H1 (cell line): ENCODE measurements at regions not wholly inside any gene's neighbourhood (a gene's known extent, or its start where the extent isn't known, plus 50 kb on each side); places are given as distances from the start of the nearest gene placed in this dataset.

ENCODE experiments used
- CTCF ChIA-PET: fragments of 300-600 bp; sonication (Branson Sonifier 250); formaldehyde crosslinking; loops from one replicate; lab custom pipeline; 2021; ENCODE audit not compliant: partially characterized antibody; lab: Charles Lee
- POLR2A ChIA-PET: fragments of 300-600 bp; sonication (Branson Sonifier 250); formaldehyde crosslinking; loops from one replicate; lab custom pipeline; 2021; ENCODE audit warnings: inconsistent platforms; ENCODE audit not compliant: partially characterized antibody; lab: Charles Lee
- DNase-seq, 2 experiments: peaks; one replicate each; pipeline versions ENCODE4 v3.0.0 to v3.0.0-alpha.2; 2010 to 2022; ENCODE audit warnings: low spot score in 2 of 2, low read depth in 1 of 2, mixed read lengths in 1 of 2
- FAIRE-seq: peaks from 2 replicates; lab custom pipeline; 2011; peaks lifted over from hg19 to GRCh38; lab: Jason Lieb, UNC
- H2AFZ ChIP-seq: 2 replicates; pipeline ENCODE4 v1.8.1; 2012; ENCODE audit warnings: low read length, inconsistent platforms
- H2AK5ac ChIP-seq: 2 replicates; pipeline ENCODE4 v1.6.1; 2013; ENCODE audit warnings: low read depth, low read length
- H2BK120ac ChIP-seq: replicated peaks from 2 replicates; pipeline ENCODE3; 2013; ENCODE audit warnings: low read depth, low read length, inconsistent platforms
- H2BK12ac ChIP-seq: 2 replicates; pipeline ENCODE4 v1.6.1; 2013; ENCODE audit warnings: low read depth, low read length
- H2BK15ac ChIP-seq: 2 replicates; pipeline ENCODE4 v1.6.1; 2013; ENCODE audit warnings: low read length
- H2BK20ac ChIP-seq: 2 replicates; pipeline ENCODE4 v1.6.1; 2013; ENCODE audit warnings: low read length
- H2BK5ac ChIP-seq: 2 replicates; pipeline ENCODE4 v1.6.1; 2013; ENCODE audit warnings: low read depth, low read length
- H3K14ac ChIP-seq: 2 replicates; pipeline ENCODE4 v1.6.1; 2013; ENCODE audit warnings: inconsistent platforms; ENCODE audit not compliant: insufficient read length
- H3K18ac ChIP-seq: 2 replicates; pipeline ENCODE4 v1.6.1; 2013; ENCODE audit warnings: low read length; ENCODE audit errors: extremely low read depth
- H3K23ac ChIP-seq: 2 replicates; pipeline ENCODE4 v1.6.1; 2013; ENCODE audit warnings: inconsistent platforms; ENCODE audit not compliant: insufficient read length
- H3K23me2 ChIP-seq: 2 replicates; pipeline ENCODE4 v1.6.1; 2013; ENCODE audit warnings: low read depth, low read length
- H3K27ac ChIP-seq: 2 replicates; pipeline ENCODE4 v1.6.1; 2011; ENCODE audit warnings: low read depth, low read length, inconsistent platforms
- H3K27me3 ChIP-seq, 4 experiments: replicated peaks in 1 of 4; 1 replicate in 1 of 4; 2 replicates in 3 of 4; pipeline versions ENCODE4 v1.6.1 to v1.8.1; 2011 to 2013; ENCODE audit warnings: low read length in 3 of 4, mild to moderate bottlenecking in 3 of 4, inconsistent platforms in 2 of 4, mixed read lengths in 2 of 4, moderate library complexity in 1 of 4; ENCODE audit not compliant: control insufficient read depth in 3 of 4, insufficient read depth in 3 of 4; ENCODE audit errors: extremely low read depth in 1 of 4
- H3K36me3 ChIP-seq, 4 experiments: 2 replicates each; pipeline versions ENCODE4 v1.6.1 to v1.8.1; 2011 to 2013; ENCODE audit warnings: mild to moderate bottlenecking in 4 of 4, low read length in 3 of 4, moderate library complexity in 2 of 4, control low read depth in 1 of 4, inconsistent platforms in 1 of 4; ENCODE audit not compliant: insufficient read depth in 4 of 4, control insufficient read depth in 2 of 4
- H3K4ac ChIP-seq: replicated peaks from 2 replicates; pipeline ENCODE3; 2013; ENCODE audit warnings: low read length, low read depth, mixed read lengths, inconsistent platforms; ENCODE audit not compliant: insufficient read length
- H3K4me1 ChIP-seq, 4 experiments: replicated peaks in 1 of 4; 1 replicate in 1 of 4; 2 replicates in 3 of 4; pipeline versions ENCODE4 v1.6.1 to v1.8.1; 2011 to 2013; ENCODE audit warnings: low read length in 3 of 4, inconsistent platforms in 2 of 4, mixed read lengths in 1 of 4; ENCODE audit not compliant: insufficient read depth in 4 of 4, control insufficient read depth in 3 of 4
- H3K4me2 ChIP-seq, 2 experiments: 2 replicates each; pipeline versions ENCODE4 v1.6.1 to v1.8.1; 2011 to 2013; ENCODE audit warnings: low read depth in 2 of 2, low read length in 2 of 2, control low read depth in 1 of 2, inconsistent platforms in 1 of 2, mild to moderate bottlenecking in 1 of 2; ENCODE audit not compliant: insufficient read depth in 1 of 2
- H3K4me3 ChIP-seq, 4 experiments: fragments of 200-600, 300-600 bp in 1 of 4; sonication (generic), shearing (Covaris generic), sonication (Bioruptor Twin) in 1 of 4; 2 replicates each; pipeline versions ENCODE4 v1.5.1 to v1.8.1; 2011 to 2016; ENCODE audit warnings: low read length in 4 of 4, low read depth in 3 of 4, control low read depth in 2 of 4, inconsistent platforms in 2 of 4, mild to moderate bottlenecking in 2 of 4, mixed read lengths in 1 of 4, moderate library complexity in 1 of 4; ENCODE audit not compliant: insufficient read depth in 2 of 4; ENCODE audit errors: extremely low read depth in 1 of 4
- H3K56ac ChIP-seq: replicated peaks from 2 replicates; pipeline ENCODE3; 2013; ENCODE audit warnings: low read depth, mild to moderate bottlenecking, mixed read lengths, low read length, inconsistent platforms; ENCODE audit not compliant: insufficient read length
- H3K79me1 ChIP-seq: 2 replicates; pipeline ENCODE4 v1.6.1; 2013; ENCODE audit warnings: low read depth, low read length, control low read depth
- H3K79me2 ChIP-seq, 2 experiments: 2 replicates each; pipeline versions ENCODE4 v1.6.1 to v1.8.1; 2012 to 2013; ENCODE audit warnings: low read length in 2 of 2, mild to moderate bottlenecking in 2 of 2, inconsistent platforms in 1 of 2; ENCODE audit not compliant: insufficient read depth in 2 of 2, control insufficient read depth in 1 of 2
- H3K9ac ChIP-seq, 4 experiments: replicated peaks in 1 of 4; 1 replicate in 1 of 4; 2 replicates in 3 of 4; pipeline versions ENCODE4 v1.6.1 to v1.8.1; 2011 to 2013; ENCODE audit warnings: low read depth in 3 of 4, low read length in 3 of 4, control low read depth in 2 of 4, mild to moderate bottlenecking in 2 of 4, moderate library complexity in 2 of 4, inconsistent platforms in 1 of 4; ENCODE audit errors: extremely low read depth in 1 of 4
- H3K9me3 ChIP-seq, 2 experiments: 2 replicates each; pipeline versions ENCODE4 v1.6.1 to v1.8.1; 2012 to 2013; ENCODE audit warnings: mild to moderate bottlenecking in 2 of 2, moderate library complexity in 2 of 2, control low read depth in 1 of 2, inconsistent platforms in 1 of 2, low read depth in 1 of 2, low read length in 1 of 2, mixed read lengths in 1 of 2; ENCODE audit not compliant: insufficient read depth in 2 of 2
- H4K20me1 ChIP-seq, 2 experiments: replicated peaks in 1 of 2; 2 replicates each; pipeline versions ENCODE3 to v1.8.1; 2011 to 2013; ENCODE audit warnings: inconsistent platforms in 2 of 2, low read length in 2 of 2, mild to moderate bottlenecking in 1 of 2; ENCODE audit not compliant: insufficient read depth in 2 of 2, control insufficient read depth in 1 of 2
- H4K5ac ChIP-seq: 2 replicates; pipeline ENCODE4 v1.6.1; 2013; ENCODE audit warnings: low read length, low read depth, mixed read lengths, inconsistent platforms; ENCODE audit not compliant: insufficient read length
- H4K8ac ChIP-seq: 2 replicates; pipeline ENCODE4 v1.8.0; 2013; ENCODE audit warnings: mild to moderate bottlenecking, moderate library complexity, low read length, inconsistent platforms; ENCODE audit not compliant: insufficient read depth; ENCODE audit errors: extremely low read depth
- H4K91ac ChIP-seq: replicated peaks from 2 replicates; pipeline ENCODE3; 2013; ENCODE audit warnings: low read length, mixed read lengths, inconsistent platforms; ENCODE audit not compliant: insufficient read length
- CHD1 ChIP-seq: IDR thresholded peaks from 2 replicates; pipeline ENCODE4 v1.6.1; 2012; ENCODE audit warnings: low read depth, low read length, improper control_type of control experiment
- EP300 ChIP-seq, 2 experiments: IDR thresholded peaks; 1 replicate in 1 of 2; 2 replicates in 1 of 2; pipeline ENCODE4 v1.6.1; 2011 to 2012; ENCODE audit warnings: low read depth in 2 of 2, low read length in 2 of 2, mild to moderate bottlenecking in 2 of 2, borderline replicate concordance in 1 of 2, inconsistent platforms in 1 of 2, moderate library complexity in 1 of 2
- EZH2 ChIP-seq: fragments of 200-600 bp; sonication (generic); IDR thresholded peaks from 2 replicates; pipeline ENCODE4 v1.7.1; 2012; ENCODE audit warnings: low read depth, mild to moderate bottlenecking, moderate library complexity, low read length, inconsistent platforms; ENCODE audit not compliant: severe bottlenecking
- GABPA ChIP-seq: IDR thresholded peaks from 2 replicates; pipeline ENCODE4 v1.6.1; 2011; ENCODE audit warnings: mild to moderate bottlenecking, low read length, moderate library complexity, borderline replicate concordance; ENCODE audit not compliant: insufficient read depth
- POU5F1 ChIP-seq: IDR thresholded peaks from 2 replicates; pipeline ENCODE4 v1.6.1; 2011; ENCODE audit warnings: low read depth, mild to moderate bottlenecking, low read length, moderate library complexity
- RAD21 ChIP-seq, 2 experiments: IDR thresholded peaks in 1 of 2; conservative IDR thresholded peaks in 1 of 2; 2 replicates each; pipeline ENCODE4 v1.6.1; 2011; ENCODE audit warnings: low read depth in 2 of 2, low read length in 2 of 2, improper control_type of control experiment in 1 of 2, inconsistent platforms in 1 of 2, mild to moderate bottlenecking in 1 of 2, moderate library complexity in 1 of 2
- RFX5 ChIP-seq: IDR thresholded peaks from 2 replicates; pipeline ENCODE4 v1.6.1; 2011; ENCODE audit warnings: low read depth, low read length, improper control_type of control experiment, borderline replicate concordance
- SP1 ChIP-seq: IDR thresholded peaks from 2 replicates; pipeline ENCODE4 v1.6.1; 2011; ENCODE audit warnings: low read depth, low read length
- TAF7 ChIP-seq: optimal IDR thresholded peaks from 2 replicates; pipeline ENCODE3; 2011; ENCODE audit warnings: low read depth, mild to moderate bottlenecking, inconsistent platforms, low read length, moderate library complexity, borderline replicate concordance
- TCF12 ChIP-seq: IDR thresholded peaks from 2 replicates; pipeline ENCODE4 v1.6.1; 2011; ENCODE audit warnings: low read depth, mild to moderate bottlenecking, low read length
- TEAD4 ChIP-seq: IDR thresholded peaks from 2 replicates; pipeline ENCODE4 v1.6.1; 2012; ENCODE audit warnings: low read depth, low read length, inconsistent platforms, mixed read lengths
- WGBS, 2 experiments: shearing (Covaris generic) in 1 of 2; methylation state at CpG; one replicate each; pipeline versions ENCODE4 v1.1.6 to v1.1.7; 2013 to 2015; ENCODE audit warnings: low lambda C conversion rate in 2 of 2, mixed read lengths in 2 of 2, inconsistent platforms in 1 of 2, low coverage in 1 of 2, missing lambda C conversion rate in 1 of 2; ENCODE audit not compliant: insufficient replicate concordance in 2 of 2, insufficient coverage in 1 of 2, insufficient read length in 1 of 2; ENCODE audit errors: extremely low coverage in 1 of 2, missing lambda C conversion rate in 1 of 2; 5-methylcytosine and 5-hydroxymethylcytosine counted together
- TF ChIP-seq, protein P1 (sequence below), 3 experiments: IDR thresholded peaks; 1 replicate in 2 of 3; 2 replicates in 1 of 3; pipeline versions ENCODE4 v1.5.1 to v1.6.1; 2011; ENCODE audit warnings: low read length in 3 of 3, mild to moderate bottlenecking in 3 of 3, inconsistent platforms in 2 of 3, low read depth in 1 of 3, moderate library complexity in 1 of 3; ENCODE audit not compliant: insufficient read depth in 1 of 3; ENCODE audit errors: control extremely low read depth in 1 of 3

DNA sequence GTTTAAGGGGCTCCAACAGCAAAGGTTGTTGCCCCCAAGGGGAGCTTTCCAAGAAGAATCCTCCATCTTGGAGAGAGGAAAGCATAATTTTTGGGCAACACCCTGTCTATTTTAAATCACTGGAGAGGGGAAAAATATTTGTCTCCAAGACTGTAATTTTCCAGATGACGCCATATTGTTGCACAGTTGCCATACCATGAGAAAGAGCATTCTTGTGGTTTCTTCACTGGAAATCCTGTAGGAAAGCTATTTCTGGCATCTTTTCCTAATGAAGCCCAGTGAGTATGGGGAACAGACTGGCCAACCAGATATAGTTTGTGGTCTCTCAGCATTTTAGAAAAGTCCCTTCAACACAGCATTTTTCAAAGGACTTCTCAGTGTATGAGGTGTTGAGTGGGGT is 88.1 kb upstream of the MANSC4 start:
- POLR2A ChIA-PET, result no interaction called here
- no peak for FAIRE-seq
- no peak for TF ChIP-seq EZH2
- TF ChIP-seq CHD1, result no peak
- TF ChIP-seq EP300 (IDR thresholded peaks at IDR 0.05; ENCODE audit: borderline replicate concordance in 1 of 2, low read depth in 2 of 2, low read length in 2 of 2), result no peak
- TF ChIP-seq TCF12, result no peak
- TF ChIP-seq TEAD4, result no peak
- TF ChIP-seq TAF7, result no peak
- TF ChIP-seq, protein P1, sequence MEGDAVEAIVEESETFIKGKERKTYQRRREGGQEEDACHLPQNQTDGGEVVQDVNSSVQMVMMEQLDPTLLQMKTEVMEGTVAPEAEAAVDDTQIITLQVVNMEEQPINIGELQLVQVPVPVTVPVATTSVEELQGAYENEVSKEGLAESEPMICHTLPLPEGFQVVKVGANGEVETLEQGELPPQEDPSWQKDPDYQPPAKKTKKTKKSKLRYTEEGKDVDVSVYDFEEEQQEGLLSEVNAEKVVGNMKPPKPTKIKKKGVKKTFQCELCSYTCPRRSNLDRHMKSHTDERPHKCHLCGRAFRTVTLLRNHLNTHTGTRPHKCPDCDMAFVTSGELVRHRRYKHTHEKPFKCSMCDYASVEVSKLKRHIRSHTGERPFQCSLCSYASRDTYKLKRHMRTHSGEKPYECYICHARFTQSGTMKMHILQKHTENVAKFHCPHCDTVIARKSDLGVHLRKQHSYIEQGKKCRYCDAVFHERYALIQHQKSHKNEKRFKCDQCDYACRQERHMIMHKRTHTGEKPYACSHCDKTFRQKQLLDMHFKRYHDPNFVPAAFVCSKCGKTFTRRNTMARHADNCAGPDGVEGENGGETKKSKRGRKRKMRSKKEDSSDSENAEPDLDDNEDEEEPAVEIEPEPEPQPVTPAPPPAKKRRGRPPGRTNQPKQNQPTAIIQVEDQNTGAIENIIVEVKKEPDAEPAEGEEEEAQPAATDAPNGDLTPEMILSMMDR (IDR thresholded peaks at IDR 0.05; ENCODE audit: control extremely low read depth in 1 of 3, insufficient read depth in 1 of 3, low read depth in 1 of 3, low read length in 3 of 3), result no peak
- no peak for TF ChIP-seq RAD21 (IDR thresholded peaks at IDR 0.05 in 1 of 2, conservative IDR thresholded peaks at IDR 0.05 in 1 of 2; ENCODE audit: low read depth in 2 of 2, low read length in 2 of 2)
- no peak for TF ChIP-seq GABPA
- TF ChIP-seq SP1, result no peak
- TF ChIP-seq POU5F1, result no peak
- TF ChIP-seq RFX5, result no peak

More for the DNA sequence above, 88.1 kb upstream of the MANSC4 start:
- Histone ChIP-seq H2AK5ac (no peak overlapping the region), H2AFZ (no peak overlapping the region), H3K18ac (no peak overlapping the region), H3K23me2 (no peaks in the 10 kb centered on the region), H4K8ac (no peak overlapping the region), H3K23ac (no peak overlapping the region), H2BK12ac (no peak overlapping the region), H3K4me1 (no peaks in the 10 kb centered on the region), H2BK15ac (no peak overlapping the region), H3K79me1 (no peaks in the 10 kb centered on the region), H3K4me2 (no peak overlapping the region), H2BK5ac (no peak overlapping the region), H4K20me1 (no peaks in the 10 kb centered on the region), H3K56ac (no peak overlapping the region), H2BK20ac (no peak overlapping the region), H3K79me2 (no peaks in the 10 kb centered on the region), H3K27me3 (no peaks in the 10 kb centered on the region), H4K5ac (no peak overlapping the region), H3K27ac (no peak overlapping the region), H3K14ac (no peak overlapping the region), H2BK120ac (no peak overlapping the region), H3K9me3 (peaks cover 0 to under 1% of the 10 kb centered on the region in 2 experiments; a peak in 1 of 4 replicates), H3K9ac (no peak overlapping the region), H3K4ac (no peak overlapping the region), H3K4me3 (no peak overlapping the region), H4K91ac (no peak overlapping the region), H3K36me3 (no peaks in the 10 kb centered on the region)
- CTCF ChIA-PET, result interaction anchor here (0.8 kb wide), 1 partner anchor 16 kb away, joined by 3 read pairs; no protein-coding TSS in a partner anchor
- 82% methylated on average over 1 of the region's 1 CpG; no CpG with 5 or more reads in 1 of the 2 experiments for WGBS, 2 experiments
- no peak for DNase-seq
